AG10803 (cell line): ENCODE measurements at regions not wholly inside any gene's neighbourhood (a gene's known extent, or its start where the extent isn't known, plus 50 kb on each side); places are given as distances from the start of the nearest gene placed in this dataset.

Experiments
- DNase-seq: peaks from one replicate; pipeline ENCODE4 v3.0.0; 2010; ENCODE audit warnings: low read depth
- H3K4me3 ChIP-seq: 2 replicates; pipeline ENCODE4 v1.5.1; 2011; ENCODE audit warnings: mild to moderate bottlenecking, low read length, control low read depth
- TF ChIP-seq, protein P1 (sequence below): conservative IDR thresholded peaks from 2 replicates; pipeline ENCODE4 v1.5.1; 2011; ENCODE audit warnings: mild to moderate bottlenecking, low read length, control low read depth, inconsistent platforms

DNA sequence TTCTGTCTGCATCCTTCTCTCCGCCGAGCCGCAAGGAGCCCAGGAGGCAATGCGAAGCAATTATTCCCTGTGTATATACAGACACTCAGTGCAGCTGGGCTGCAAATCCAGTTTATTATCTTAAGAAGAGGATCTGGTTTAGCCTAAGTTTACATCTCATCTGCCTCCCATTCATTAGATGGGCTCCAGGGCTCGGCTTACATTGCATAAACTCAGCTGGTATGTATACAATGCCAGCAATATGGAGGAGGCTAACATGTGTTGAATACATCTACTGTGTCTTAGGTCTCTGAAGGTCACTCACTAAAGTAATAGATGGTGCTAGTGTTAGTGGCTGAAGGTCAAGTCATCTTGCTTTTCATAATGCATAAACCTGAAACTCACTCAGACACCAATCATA is 996.8 kb downstream of the KCNMA1 start:
- no peak for DNase-seq
- TF ChIP-seq, protein P1, sequence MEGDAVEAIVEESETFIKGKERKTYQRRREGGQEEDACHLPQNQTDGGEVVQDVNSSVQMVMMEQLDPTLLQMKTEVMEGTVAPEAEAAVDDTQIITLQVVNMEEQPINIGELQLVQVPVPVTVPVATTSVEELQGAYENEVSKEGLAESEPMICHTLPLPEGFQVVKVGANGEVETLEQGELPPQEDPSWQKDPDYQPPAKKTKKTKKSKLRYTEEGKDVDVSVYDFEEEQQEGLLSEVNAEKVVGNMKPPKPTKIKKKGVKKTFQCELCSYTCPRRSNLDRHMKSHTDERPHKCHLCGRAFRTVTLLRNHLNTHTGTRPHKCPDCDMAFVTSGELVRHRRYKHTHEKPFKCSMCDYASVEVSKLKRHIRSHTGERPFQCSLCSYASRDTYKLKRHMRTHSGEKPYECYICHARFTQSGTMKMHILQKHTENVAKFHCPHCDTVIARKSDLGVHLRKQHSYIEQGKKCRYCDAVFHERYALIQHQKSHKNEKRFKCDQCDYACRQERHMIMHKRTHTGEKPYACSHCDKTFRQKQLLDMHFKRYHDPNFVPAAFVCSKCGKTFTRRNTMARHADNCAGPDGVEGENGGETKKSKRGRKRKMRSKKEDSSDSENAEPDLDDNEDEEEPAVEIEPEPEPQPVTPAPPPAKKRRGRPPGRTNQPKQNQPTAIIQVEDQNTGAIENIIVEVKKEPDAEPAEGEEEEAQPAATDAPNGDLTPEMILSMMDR = no peak
- H3K4me3 ChIP-seq = no peak overlapping the region

DNA sequence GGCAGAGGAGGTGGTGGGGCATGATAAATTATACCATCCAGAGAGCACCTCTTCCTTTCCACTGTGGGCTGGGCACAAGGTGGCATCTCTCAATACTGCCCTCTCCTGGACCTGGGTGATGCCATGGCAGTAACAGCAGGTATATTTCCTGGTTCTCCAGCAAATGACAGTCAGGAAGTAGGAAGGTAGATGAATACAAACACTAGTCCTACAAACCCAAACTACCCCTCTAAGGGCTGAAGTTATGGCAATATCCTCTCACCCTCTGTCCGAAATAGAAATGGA is 1004.9 kb downstream of the KCNMA1 start:
- TF ChIP-seq, protein P1 = peak; percentile 33
- no peak for DNase-seq
- H3K4me3 ChIP-seq = no peak overlapping the region

DNA sequence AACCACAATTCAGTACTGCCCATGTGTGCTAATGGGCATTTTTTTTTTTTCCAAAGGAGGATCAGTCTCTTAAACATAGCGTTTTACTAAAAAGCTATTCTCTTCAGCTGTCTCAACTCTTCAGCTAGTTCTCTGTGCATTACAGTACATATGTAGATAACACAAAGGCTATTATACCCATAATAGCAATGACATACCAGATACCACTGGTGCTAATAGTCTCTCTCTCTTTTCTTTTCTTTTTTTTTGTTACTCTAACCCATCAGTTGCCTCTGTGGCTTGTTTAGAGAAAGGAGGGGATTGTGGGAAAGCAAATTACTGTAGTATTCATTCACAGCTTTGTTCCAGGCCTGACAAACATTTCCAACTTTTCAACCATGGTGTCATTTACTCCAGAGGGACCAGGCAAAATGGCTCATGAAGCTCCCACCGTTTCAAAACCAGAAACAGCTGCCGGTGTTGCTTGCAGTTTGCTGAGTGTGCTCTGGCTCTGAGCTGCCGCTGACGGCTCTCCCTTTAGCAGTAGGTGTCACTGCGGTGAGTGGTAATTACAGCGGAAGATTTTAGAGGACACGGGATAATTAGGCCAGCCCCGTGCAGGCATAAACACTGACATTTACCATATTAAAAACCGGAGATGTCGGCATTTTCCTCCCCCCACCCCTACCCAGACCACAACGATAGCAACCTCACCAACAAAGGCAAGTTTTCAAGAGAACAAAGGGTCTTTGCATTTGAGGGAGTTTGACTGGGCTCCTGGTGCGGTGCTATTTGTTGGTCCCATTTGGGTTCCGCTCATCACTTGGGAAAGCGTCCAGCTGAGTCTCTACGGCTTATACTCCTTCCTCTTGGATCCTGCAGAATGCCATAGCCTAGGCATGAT is 1005.5 kb downstream of the KCNMA1 start:
- no peak for DNase-seq
- TF ChIP-seq, protein P1 = no peak
- H3K4me3 ChIP-seq = no peak overlapping the region

DNA sequence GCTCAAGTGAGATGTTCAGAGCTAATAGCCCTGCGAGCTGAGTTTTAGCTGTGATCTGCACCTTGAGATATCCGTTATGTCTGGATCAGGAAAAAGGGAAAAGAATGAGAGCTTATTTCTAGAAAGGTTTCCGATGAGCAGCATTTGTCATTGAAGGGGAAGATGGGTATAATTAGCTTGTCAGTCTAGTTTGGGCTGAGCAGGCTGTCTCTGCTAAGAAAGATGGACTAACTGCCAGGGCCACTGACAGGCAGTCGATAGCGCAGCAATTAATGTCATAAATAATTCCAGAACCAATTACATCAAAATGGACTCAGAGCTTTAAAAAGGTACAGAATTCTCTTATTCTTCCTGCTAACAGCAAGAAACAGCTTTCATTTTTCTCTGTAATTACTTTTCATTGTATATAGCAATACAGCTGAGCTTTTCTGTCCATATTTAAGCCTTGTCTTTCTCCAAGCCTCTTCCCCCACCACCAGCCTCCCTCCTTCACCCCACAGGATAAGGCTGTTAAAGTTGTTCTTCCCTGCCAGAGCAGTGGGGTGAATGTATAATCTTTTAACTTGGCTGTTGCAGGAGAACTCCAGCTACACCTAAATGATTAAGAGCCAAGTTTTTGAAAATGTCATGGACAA is 1006.5 kb downstream of the KCNMA1 start:
- TF ChIP-seq, protein P1 = no peak
- H3K4me3 ChIP-seq = no peak overlapping the region
- DNase-seq = no peak

DNA sequence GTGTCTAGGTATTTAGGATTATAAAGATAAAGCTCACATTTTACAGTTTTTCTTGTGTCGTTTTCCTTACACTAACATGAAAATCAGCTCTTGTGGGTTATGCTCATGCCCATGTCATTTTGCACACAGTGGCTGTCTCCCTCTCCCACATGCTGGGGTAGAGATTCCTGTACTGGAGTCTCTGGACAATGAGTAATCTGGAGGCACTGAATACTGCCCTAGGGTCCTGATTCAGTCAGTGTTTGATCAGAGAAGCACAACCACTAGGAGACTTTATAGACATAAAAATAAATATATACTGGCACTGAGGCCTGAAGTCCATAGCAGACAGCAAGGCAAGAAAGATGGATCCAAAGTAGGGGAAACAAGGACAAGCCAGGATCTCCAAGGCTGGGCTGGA is 1008.8 kb downstream of the KCNMA1 start:
- H3K4me3 ChIP-seq = no peak overlapping the region
- DNase-seq = no peak
- TF ChIP-seq, protein P1 = no peak

DNA sequence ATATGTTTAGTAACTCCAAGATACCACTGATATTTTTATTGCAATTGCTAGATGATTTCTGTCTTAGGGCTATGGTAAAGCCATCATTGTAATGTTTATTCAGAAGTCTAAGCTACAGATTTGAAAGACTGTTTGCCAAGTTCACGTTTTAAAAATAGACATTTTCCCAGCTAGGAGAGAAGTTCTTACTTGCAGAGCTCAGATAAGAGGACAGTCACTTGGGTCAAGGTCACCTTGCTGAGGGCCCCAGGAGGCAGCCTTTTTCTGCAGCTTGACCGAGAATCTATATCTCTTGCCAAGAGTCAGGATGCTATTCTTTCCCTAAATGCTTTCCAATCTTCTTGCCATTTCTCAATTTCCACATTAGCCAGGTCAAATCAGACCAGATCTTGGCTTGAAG is 1011.2 kb downstream of the KCNMA1 start:
- TF ChIP-seq, protein P1 = no peak
- H3K4me3 ChIP-seq = no peak overlapping the region
- no peak for DNase-seq

DNA sequence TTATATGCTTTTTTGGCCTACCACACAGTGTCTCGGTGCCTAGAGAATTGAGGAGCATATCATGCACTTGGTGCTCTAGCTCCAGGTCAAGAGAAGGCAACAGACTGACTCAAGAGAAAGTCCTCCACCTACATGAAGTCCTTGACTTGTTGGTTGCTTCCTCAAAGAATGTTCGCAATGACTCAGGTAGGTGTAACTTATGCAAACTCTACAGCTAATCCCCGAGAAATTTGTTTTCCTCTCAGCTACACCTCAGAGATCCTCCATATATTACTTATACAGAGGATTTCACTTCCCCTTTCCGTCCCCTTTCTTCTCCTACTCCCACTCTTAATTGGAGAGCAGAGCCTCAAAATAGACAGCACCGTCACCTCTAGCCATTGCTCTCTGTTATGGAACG is 1013.1 kb downstream of the KCNMA1 start:
- no peak overlapping the region for H3K4me3 ChIP-seq
- TF ChIP-seq, protein P1 = no peak
- DNase-seq = no peak
